GM19239 (cell line): ENCODE measurements at regions not wholly inside any gene's neighbourhood (a gene's known extent, or its start where the extent isn't known, plus 50 kb on each side); places are given as distances from the start of the nearest gene placed in this dataset.

ENCODE experiments used
- DNase-seq: peaks from one replicate; pipeline ENCODE4 v3.0.0; 2011; ENCODE audit warnings: low spot score; ENCODE audit not compliant: insufficient read length
- FAIRE-seq: peaks from 2 replicates; lab custom pipeline; 2011; peaks lifted over from hg19 to GRCh38; lab: Jason Lieb, UNC

DNA sequence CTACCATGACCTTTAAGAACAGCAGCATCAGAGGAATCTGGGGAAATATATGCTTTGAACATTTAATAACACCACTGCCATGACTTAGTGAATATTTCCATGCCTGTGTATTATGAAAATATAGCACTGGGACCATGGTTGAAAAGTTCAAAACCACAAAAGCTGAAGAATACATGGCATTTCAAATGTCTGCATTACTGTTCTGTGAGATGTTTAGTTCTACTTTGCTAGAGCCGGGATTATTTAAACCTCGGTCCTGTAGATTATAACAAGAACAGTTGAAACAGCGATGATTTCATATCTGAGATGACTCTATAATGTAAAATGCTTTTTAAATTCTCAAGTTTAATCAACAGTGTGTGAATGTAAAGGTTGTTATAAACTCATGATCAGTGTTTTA, 126.7 kb upstream of the AGA start:
- FAIRE-seq, result no peak
- no peak for DNase-seq

DNA sequence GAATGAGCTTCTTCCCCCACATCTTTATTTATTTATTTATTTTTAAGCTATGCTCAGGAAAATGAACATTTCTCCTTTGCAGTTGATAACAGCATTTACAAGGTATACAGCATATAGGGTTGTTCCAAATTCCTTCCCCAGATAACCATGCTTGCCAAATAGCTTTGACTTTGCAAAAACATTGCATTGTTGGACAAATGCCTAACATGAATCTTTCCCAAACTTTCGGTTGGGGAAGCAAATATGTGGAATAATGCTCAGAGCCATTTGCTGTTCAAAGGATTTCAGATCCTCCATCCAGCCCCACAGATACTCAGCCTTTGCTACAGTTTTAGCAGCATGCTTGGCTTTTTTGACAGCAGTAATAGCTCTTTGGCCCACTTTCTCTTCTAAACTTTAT, 127.2 kb upstream of the AGA start:
- no peak for FAIRE-seq

DNA sequence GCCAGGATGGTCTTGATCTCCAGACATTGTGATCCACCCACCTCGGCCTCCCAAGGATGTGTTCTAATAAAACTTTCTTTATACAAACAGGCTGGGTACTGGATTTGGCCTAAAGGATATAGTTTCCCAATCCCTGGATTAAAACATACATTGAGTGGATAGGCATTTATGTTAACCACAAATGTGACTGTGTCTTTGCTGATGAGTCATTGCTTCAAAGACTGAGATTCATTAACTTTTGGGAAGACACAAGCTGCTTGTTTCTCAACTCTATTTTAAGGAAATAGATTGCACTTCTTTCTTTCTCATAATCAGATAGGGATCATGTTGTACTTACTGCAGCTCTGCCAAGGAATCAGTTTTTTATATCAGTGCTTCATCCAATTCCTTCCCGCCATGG, 131.3 kb upstream of the AGA start:
- FAIRE-seq (no peak), DNase-seq (no peak)

More for the DNA sequence above, 127.2 kb upstream of the AGA start:
- no peak for DNase-seq

DNA sequence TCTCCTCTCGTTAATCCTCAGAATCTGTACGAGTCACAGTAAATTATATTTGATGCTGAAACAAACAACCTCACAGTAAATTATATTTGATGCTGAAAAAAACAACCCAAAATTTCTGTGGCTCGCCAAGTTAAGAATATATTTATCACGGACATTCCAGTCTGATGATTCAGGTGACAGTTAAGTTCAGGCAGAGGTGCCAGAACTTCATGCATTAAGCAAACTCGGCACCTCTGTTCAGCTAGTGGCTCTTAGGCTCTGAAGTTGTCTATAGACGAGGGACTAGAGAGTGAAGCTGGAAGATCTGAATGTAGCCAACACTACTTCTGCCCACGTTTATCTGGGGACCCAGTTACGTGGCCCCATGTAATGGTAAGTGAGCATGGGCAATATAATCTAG, 132.2 kb upstream of the AGA start:
- FAIRE-seq, result no peak

DNA sequence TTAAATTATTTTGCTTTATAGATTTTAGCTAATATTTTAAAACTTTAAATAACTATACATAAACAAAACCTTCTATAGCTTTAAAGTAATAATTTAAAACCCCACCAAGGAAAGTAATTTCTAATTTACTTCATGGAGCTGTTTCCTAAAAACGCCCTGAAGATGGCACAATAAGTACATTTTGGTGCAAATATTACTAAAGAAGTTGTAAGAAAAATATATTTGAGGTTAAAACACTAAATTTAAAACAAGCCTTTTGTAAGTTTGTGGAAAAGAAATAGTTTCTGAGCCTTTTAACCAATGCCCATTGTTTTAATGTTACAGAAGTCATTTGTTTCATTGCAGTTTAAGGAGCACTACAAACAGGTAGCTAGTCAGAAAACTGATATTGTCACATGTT, 137.4 kb upstream of the AGA start:
- no peak for FAIRE-seq

More for the DNA sequence above, 132.2 kb upstream of the AGA start:
- no peak for DNase-seq

DNA sequence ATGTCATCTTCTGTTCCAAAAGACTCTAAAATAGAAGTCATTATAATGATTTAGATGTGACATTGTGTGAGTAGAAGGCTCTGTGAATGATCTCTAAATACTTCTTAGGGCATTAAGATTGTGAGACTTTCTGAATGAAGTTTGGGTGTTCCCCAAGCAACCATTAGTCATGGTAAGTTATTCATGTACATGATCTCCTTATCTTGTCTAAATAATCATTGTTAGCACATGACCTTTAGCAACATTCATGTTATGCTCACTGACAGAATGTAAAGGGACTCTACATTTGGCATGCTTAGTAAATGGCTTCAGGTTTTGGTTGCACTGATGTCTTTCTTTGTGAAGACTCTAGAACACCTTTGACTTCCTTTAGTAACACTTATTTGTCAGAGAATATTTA, 140.8 kb upstream of the AGA start:
- FAIRE-seq (no peak), DNase-seq (no peak)

More for the DNA sequence above, 137.4 kb upstream of the AGA start:
- DNase-seq, result no peak

DNA sequence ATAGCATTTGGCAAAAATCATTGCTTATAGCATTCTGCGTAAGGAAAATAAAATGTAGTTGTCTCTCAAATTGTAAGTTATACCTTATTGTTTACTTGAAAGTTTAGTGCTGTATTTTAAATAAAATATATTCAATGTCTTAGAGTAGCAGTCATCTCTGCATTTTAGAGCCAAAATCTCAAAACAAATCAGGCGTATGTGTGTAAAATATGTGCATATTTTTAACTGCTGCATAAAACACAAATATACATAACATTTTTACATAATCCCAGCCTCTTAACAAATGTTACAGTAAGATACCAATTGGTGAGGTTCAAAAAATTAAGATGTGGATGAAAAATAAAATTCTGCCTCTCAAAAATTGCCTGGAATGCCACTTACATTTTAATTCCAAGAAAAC, 145.8 kb upstream of the AGA start:
- FAIRE-seq, result no peak
- DNase-seq, result no peak

DNA sequence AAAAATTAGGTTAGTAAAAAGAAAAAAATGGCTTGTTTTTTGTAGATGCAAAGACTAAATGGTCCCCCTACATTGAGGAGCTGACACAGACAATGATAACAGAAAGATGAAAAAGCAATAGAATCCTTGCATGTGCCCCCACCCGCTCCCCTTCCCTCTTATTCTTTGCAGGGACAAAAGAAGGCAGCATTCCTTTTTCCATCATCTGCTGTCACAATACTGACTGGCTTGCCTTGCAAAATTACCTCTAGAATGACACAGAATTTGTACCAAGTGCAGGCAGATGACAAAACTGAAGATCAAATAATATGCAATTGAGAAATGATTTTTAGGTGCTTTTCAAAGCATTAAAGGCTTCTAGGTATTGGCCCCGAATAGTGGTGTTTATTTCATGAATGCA, 153.1 kb upstream of the AGA start:
- DNase-seq, result no peak
- no peak for FAIRE-seq

DNA sequence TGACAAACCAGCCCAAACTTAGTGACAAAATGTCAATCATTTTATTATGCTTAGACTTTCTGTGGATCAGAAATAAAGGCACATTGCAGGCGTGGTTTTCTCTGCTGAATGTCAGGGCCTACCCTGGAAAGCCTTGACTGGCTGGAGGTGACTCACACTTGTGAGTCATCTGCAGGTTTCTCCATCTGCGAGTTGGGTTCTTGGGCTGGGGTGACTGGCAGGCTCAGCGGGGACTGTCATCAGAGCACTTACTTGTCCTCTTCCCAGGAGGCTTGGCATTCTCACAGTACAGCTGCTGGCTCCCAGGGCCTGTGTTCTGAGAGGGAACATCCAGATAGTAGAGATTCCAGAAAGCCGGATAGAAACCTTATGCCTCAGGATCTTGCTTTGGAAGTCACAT, 153.8 kb upstream of the AGA start:
- FAIRE-seq (no peak), DNase-seq (no peak)

DNA sequence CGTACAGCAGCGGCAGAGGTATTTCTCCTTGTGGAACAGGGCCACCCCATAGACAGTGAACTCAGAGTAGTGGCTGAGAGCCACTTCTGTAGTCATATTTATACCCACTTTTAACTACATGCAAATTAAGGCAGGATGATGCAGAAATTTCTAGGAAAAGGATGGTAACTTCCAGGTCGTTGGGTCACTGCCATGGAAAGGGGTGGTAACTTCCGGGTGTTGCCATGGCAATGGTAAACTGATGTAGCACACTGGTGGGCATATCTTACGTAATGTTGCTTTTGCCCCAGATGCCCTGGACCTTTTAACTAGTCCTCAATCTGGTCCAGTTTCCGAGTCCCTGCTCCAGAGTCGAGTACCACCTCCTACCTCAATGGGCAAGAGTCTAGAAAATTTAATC, 154.8 kb upstream of the AGA start:
- no peak for DNase-seq
- FAIRE-seq, result no peak

DNA sequence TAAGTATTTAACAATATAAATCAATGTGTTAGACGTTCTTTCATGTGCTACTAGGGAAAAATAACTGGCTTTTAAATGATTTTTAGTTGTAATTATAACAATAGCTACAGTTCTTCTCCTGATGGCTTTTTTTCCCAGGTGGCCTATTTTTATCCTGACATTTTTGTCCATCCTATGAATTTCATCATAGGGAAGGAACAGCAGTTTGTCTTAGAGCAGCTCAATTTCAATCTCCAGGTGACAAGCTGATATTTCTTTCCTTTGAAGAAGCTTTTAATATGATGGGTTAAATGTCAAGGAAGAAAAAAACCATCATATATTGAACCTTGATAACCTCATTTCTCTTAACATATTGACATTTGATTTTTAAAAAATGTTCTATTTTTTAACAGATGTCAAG, 163.0 kb upstream of the AGA start:
- DNase-seq (no peak), FAIRE-seq (no peak)

DNA sequence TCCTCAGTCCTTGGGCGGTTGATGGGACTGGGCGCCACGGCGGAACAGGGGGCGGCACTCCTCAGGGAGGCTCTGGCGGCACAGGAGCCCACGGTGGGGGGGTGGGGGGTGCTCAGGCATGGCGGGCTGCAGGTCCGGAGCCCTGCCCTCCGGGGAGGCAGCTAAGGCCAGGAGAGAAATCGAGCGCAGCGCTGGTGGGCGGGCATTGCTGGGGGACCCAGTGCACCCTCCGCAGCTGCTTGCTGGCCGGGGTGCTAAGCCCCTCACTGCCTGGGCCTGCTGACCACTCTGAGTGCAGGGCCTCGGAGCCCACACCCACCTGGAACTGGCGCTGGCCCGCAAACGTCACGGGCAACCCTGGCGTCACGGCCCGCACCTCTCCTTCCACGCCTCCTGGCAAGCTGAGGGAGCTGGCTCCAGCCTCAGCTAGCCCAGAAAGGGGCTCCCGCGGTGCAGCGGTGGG, 164.9 kb upstream of the AGA start:
- no peak for FAIRE-seq
- DNase-seq, result no peak

DNA sequence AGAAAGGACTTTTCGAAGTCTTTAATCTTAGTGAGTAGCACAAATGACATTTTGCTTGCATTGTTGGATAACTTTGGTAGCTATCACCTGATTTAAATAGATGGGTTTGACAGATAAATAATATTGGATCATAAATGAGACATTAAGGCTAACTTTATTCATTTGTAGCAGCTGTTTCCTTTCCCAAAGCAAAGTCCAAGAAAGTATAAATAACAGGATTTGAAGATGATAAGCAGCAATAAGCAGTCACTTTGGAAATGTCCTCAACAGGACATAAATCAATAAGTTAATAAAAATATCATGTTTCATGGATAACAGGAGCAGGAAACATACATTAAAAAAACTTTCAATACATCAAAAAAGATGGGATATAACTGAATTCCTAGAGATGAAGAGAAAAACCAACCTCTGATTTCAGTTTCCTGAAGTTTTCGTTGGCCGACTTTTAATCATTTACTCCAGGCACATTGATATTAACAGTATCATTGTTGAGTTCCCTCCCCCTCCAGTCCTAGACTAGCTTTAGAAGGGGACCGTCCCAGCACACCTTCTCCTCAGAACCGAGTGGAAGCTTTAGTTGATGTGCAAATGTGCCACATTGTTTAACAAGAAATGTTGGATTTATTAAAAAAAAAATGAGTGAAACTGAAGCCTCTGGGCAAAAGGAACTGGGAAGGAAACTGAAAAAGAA, 169.9 kb upstream of the AGA start:
- FAIRE-seq, result no peak
- no peak for DNase-seq

DNA sequence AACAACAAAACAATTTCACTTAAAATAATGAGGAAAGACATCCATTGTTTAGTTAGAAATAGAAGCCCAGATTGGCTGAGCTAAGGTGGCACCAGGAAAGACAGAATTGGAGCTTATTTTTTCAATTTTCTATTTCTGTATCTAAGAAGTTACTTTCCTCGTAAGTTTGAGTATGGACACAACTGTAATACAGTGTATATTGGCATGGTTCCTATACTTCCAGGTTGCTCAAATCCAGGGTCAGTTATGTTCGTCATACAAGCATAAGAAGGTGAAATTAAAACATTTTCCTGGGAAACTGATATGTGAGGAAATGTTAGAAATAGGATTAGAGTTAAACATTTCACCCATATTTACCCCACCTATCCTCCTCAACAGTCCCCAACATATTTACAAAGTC, 170.4 kb upstream of the AGA start:
- FAIRE-seq, result no peak
- no peak for DNase-seq

DNA sequence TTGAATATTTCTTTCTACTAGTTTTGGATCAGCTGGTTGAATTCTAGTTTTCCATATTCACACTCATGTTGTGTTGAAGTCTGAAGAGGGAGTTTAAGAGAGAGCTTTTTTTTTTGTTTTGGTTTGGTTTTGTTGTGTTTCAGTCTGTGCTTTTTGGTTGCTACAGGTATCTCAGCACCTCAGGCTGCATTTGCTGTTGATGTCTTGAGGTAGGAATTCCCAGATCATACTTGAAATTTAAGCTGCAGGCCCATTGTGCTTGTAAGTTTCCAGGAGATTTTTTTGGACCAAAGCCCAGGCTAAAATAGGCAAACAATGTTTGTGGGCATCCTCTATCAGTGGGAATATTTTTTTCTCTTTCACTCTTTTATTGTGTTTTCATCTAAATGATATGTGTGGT, 190.2 kb upstream of the AGA start:
- FAIRE-seq, result no peak
- DNase-seq, result no peak

DNA sequence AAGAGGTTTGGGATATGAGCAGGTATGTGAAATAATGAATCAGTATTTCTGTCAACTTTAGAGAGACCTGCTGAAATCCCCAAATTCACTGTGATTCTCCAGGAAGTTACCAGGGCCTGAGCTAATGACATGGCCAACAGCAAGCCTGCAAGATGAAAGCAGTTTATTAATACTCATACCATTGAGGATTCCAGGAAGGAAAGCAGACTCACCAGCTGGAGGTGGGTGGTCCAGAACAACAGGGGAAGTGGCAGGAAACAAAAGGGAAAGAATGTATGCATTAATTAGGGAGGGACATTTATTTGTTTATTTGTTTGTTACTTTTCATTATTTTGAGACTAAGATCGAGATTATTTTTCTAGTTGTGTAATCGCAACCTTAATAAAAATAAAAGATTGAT, 196.6 kb upstream of the AGA start:
- no peak for FAIRE-seq

DNA sequence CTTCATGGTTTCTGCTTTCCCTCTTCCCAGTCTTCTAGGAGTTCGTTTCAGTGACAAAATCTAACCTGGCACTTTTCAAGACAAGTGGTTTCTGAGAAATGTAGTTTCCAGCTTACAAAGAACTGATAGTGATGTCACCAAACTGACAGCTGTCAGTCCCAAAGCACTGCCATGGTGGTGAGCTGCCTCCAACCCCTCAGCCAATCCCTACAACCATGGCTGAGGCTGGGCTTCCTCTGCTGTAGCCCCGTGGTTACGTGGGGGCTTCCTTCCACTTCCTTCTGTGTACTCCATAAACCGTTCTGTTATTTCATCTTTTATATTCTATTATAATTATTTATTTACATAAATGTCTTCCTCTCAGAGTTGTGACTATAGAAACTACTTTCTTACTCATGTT, 198.6 kb upstream of the AGA start:
- no peak for DNase-seq
- FAIRE-seq, result no peak

More for the DNA sequence above, 196.6 kb upstream of the AGA start:
- DNase-seq, result no peak

DNA sequence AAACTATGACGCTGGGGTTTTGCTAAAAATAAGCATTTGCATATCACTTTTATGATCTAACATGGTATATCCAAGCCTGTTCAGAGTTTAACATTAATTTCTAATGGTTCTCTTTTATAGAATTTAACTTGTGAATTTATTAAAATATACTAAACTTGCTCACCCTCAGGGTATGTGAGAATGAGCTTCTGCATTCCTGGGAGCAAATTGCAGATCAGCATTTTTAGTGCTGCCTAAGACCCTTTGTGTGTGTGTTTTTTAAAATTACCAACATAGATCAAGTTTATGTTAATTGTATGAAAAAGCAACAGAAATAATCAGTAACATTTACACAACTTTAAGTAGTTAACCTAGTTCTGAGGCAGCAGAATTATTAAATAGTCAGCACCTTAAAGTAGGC, 218.0 kb upstream of the AGA start:
- FAIRE-seq, result no peak
- no peak for DNase-seq

DNA sequence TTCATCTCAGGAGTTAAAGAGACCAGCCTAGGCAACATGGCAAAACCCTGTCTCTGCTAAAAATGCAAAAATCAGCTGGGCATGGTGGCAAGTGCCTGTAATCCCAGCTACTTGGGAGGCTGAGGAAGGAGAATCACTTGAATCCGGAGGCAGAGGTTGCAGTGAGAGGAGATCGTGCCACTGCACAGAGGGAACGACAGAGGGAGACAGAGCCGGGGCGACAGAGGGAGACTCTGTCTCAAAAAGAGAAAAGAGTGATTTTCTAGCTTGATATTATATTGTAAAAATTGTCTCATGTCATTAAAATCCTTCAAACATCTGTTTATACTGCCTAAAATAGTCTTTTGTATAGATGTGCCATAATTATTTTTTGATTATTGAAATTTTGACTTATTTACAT, 225.4 kb upstream of the AGA start:
- no peak for DNase-seq
- no peak for FAIRE-seq

DNA sequence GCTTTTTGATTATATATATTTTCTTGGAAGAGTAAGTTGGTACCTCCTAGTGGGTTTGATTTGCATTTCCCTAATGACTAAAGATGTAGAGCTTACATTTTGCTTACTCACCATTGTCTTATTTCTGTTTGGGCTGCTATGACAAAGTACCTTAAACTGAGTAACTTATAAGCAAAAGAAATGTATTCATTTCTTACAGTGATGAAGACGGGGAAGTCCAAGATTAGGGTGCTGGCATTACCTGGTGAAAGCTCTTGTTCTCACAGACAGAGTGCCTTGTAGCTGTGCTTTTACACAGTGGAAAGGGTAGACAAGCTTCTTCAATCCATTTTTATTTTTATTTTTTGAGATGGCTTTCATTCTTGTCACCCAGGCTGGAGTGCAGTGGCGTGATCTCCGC, 229.2 kb upstream of the AGA start:
- FAIRE-seq, result no peak
- DNase-seq, result no peak

DNA sequence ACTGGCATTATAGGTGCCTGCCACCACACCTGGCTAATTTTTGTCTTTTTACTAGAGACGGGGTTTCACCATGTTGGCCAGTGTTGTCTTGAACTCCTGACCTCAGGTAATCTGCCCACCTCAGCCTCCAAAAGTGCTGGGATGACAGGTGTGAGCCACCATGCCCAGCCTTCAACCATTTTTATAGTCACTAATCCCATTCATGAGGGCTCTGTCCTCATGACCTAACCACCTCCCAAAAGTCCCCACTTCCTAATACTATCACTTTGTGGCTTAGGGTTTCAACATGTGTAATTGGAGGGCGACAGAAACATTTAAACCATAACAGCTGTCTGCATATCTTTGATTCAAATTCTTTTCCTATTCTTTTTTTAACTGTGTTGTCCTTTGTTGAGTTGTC, 229.6 kb upstream of the AGA start:
- no peak for FAIRE-seq
- DNase-seq, result no peak

DNA sequence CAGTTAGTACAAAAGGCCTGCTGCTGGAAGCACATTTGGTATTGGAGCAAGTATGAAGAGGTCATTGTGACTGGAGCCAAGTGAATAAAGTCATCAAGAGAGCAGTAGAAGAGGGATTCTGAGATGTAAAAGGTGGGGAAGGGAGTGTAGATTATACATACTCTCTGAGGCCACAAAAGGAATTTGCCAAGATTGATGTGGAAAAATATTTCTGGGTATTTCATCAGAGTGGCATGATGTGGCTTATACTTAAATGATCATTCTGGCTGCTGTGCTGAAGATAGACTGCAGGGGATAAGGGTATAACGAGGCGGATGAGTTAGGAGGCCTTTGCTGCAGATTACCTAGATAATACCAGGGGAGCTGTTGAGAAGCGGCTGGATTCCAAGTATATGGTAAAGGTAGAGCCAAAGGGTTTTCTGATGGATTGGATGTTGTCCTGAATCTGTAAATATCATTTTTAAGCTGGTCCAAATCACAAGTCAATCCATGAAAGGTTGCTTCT, 231.8 kb upstream of the AGA start:
- DNase-seq, result no peak
- FAIRE-seq, result no peak
